Glutamatergic neuron (in vitro differentiated cells): ENCODE measurements at regions not wholly inside any gene's neighbourhood (a gene's known extent, or its start where the extent isn't known, plus 50 kb on each side); places are given as distances from the start of the nearest gene placed in this dataset.
A peak's percentile ranks its signal among the peaks of the same experiment; 100 is the strongest.

Source experiments
- DNase-seq: peaks from one replicate; pipeline ENCODE4 v3.0.0; 2022
- H3K27ac Mint-ChIP-seq: one replicate; pipeline ENCODE4 v1.8.0; 2020; ENCODE audit warnings: mild to moderate bottlenecking, mixed read lengths, inconsistent platforms; ENCODE audit not compliant: unreplicated experiment
- H3K27me3 Mint-ChIP-seq: one replicate; pipeline ENCODE4 v1.8.0; 2020; ENCODE audit warnings: mild to moderate bottlenecking, moderate library complexity, mixed read lengths, inconsistent platforms; ENCODE audit not compliant: unreplicated experiment
- H3K36me3 Mint-ChIP-seq: one replicate; pipeline ENCODE4 v1.8.0; 2020; ENCODE audit warnings: mild to moderate bottlenecking, mixed read lengths, inconsistent platforms; ENCODE audit not compliant: unreplicated experiment
- H3K4me1 Mint-ChIP-seq: one replicate; pipeline ENCODE4 v1.8.0; 2020; ENCODE audit warnings: mild to moderate bottlenecking, low read depth, mixed read lengths, inconsistent platforms; ENCODE audit not compliant: unreplicated experiment
- H3K4me3 Mint-ChIP-seq: one replicate; pipeline ENCODE4 v1.8.0; 2020; ENCODE audit warnings: mild to moderate bottlenecking, mixed read lengths, inconsistent platforms; ENCODE audit not compliant: unreplicated experiment
- H3K9me3 Mint-ChIP-seq: one replicate; pipeline ENCODE4 v1.8.0; 2020; ENCODE audit warnings: mild to moderate bottlenecking, moderate library complexity, mixed read lengths, inconsistent platforms; ENCODE audit not compliant: unreplicated experiment
- TF ChIP-seq, protein P1 (sequence below): fragments of 200-600 bp; sonication (generic); IDR thresholded peaks from one replicate; pipeline ENCODE4 v1.5.0; 2021; ENCODE audit not compliant: partially characterized antibody, unreplicated experiment

DNA sequence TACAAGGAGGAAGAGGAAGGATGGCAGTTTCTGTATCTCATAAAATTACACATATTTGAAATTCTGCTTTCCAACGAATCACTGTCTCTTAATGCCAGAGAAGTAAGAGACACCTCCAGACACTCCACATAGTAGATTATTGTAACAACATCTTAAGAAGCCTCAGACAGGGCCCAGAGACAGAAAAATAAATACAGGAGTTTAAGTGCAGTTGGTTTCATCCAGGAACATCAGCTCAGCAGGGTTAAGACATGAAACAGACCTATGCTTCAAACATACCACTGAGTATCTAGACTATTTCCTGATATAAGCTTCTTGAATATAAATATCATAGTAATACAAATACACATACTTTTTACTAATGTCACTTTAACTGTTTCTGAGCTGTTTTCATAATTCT, 290.3 kb downstream of the ADAMTS20 start:
- no peak overlapping the region for H3K27ac Mint-ChIP-seq
- TF ChIP-seq, protein P1, sequence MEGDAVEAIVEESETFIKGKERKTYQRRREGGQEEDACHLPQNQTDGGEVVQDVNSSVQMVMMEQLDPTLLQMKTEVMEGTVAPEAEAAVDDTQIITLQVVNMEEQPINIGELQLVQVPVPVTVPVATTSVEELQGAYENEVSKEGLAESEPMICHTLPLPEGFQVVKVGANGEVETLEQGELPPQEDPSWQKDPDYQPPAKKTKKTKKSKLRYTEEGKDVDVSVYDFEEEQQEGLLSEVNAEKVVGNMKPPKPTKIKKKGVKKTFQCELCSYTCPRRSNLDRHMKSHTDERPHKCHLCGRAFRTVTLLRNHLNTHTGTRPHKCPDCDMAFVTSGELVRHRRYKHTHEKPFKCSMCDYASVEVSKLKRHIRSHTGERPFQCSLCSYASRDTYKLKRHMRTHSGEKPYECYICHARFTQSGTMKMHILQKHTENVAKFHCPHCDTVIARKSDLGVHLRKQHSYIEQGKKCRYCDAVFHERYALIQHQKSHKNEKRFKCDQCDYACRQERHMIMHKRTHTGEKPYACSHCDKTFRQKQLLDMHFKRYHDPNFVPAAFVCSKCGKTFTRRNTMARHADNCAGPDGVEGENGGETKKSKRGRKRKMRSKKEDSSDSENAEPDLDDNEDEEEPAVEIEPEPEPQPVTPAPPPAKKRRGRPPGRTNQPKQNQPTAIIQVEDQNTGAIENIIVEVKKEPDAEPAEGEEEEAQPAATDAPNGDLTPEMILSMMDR: no peak
- H3K27me3 Mint-ChIP-seq: peaks cover 2% of the 10 kb centered on the region
- no peaks in the 10 kb centered on the region for H3K36me3 Mint-ChIP-seq
- H3K9me3 Mint-ChIP-seq: no peaks in the 10 kb centered on the region
- no peak for DNase-seq
- no peak overlapping the region for H3K4me3 Mint-ChIP-seq
- peaks cover 3% of the 10 kb centered on the region for H3K4me1 Mint-ChIP-seq

DNA sequence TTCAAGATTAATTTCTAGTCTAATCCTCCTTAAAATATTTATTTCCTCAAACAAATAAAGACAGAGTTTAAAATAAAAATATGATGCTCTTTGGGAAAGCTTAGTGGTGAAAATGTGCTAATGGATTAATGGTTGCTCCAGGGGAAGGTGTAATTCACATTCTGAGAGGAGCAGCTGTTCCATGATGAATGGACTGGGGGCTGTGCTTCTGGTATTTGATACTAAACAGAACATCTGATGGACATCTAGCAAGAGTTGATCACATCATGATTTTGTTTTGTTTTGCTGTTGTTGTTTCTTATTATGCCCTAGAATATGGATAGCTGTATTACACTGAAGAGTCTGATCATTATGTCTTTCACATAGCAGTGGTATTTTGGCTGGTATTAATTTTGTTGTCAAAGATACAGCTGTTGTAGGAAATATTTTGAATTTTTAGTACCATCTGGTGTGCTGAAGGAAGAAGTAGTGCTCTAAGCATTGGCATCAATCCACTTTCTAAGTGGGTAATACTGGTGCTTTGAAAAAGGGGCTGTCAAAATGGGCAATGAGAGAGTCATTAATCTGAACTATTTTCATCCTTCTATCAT, 296.4 kb downstream of the ADAMTS20 start:
- TF ChIP-seq, protein P1: no peak
- peaks cover 12% of the 10 kb centered on the region for H3K4me1 Mint-ChIP-seq
- H3K27ac Mint-ChIP-seq: peak overlapping the region; percentile 49
- no peaks in the 10 kb centered on the region for H3K36me3 Mint-ChIP-seq
- H3K27me3 Mint-ChIP-seq: peaks cover 1% of the 10 kb centered on the region
- H3K4me3 Mint-ChIP-seq: peak overlapping the region; percentile 55
- no peak for DNase-seq
- no peaks in the 10 kb centered on the region for H3K9me3 Mint-ChIP-seq

DNA sequence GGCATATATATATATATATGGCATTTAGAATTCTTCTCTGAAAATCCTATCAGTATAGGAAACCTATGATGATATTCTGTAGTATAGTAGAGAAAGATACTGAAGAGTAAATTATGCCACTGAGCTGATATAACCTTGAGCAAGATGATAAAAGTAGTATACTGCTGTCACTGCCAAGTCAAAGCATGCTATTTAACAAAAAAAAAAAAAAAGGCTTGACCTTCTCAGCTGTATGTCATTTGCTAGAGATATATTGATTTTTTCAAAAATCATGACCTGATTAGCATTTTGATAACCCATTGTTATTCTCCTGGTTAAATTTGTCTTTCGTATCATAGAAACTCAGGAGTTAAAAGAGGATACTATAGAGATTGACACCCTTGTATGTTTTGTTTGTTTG, 299.4 kb downstream of the ADAMTS20 start:
- Mint-ChIP-seq H3K27me3 (peaks cover 1% of the 10 kb centered on the region), H3K4me1 (peaks cover 15% of the 10 kb centered on the region), H3K4me3 (no peak overlapping the region), H3K9me3 (no peaks in the 10 kb centered on the region), H3K36me3 (no peaks in the 10 kb centered on the region), H3K27ac (no peak overlapping the region)
- no peak for DNase-seq
- TF ChIP-seq, protein P1: no peak

DNA sequence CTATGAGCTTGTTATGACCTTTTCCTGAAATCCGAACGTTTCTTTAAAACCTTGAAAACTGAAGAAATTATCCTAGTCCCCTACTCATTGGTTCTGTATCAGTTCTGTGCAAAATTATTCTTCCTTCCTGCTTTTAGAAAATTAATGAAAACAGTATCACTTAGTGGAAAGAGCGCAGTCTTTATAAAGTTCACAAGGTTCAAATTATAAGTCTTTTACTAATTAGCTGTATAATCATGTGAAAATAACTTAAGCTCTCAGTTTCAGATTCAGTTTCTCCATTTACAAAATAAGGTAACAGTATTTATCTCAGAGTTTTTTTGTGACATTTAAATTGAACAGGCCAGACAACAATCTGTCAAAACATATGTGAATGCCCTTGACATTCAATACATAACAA, 306.1 kb downstream of the ADAMTS20 start:
- Mint-ChIP-seq H3K9me3 (peaks cover 2% of the 10 kb centered on the region), H3K4me1 (peaks cover 29% of the 10 kb centered on the region), H3K36me3 (no peaks in the 10 kb centered on the region), H3K27me3 (no peaks in the 10 kb centered on the region), H3K27ac (peak overlapping the region; percentile 26), H3K4me3 (no peak overlapping the region)
- TF ChIP-seq, protein P1: no peak
- DNase-seq: no peak

DNA sequence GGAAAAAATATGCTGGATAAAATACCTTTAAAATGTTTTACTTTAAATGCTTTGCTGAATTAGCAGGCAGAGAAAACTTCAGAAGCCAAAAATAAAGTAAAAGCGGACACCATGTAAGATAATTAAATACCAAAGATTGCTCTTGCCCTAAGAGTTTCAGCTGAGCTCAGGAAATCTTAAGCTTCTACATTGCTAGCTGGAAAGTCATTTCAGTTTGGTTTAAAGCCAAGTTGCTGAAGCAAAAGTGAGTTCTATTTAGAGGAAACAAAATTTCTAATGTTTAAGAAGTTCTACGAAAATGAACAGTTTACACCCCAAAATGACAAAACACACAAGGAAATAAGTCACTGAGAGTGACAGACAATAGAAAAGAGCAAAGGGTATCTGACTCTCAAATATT, 310.0 kb downstream of the ADAMTS20 start:
- H3K4me1 Mint-ChIP-seq: peaks cover 20% of the 10 kb centered on the region
- H3K27ac Mint-ChIP-seq: no peak overlapping the region
- TF ChIP-seq, protein P1: no peak
- DNase-seq: no peak
- no peaks in the 10 kb centered on the region for H3K36me3 Mint-ChIP-seq
- H3K27me3 Mint-ChIP-seq: no peaks in the 10 kb centered on the region
- peaks cover 2% of the 10 kb centered on the region for H3K9me3 Mint-ChIP-seq
- H3K4me3 Mint-ChIP-seq: no peak overlapping the region
